Eye (tissue), 1 donor: ENCODE measurements at regions not wholly inside any gene's neighbourhood (a gene's known extent, or its start where the extent isn't known, plus 50 kb on each side); places are given as distances from the start of the nearest gene placed in this dataset.
A peak's percentile ranks its signal among the peaks of the same experiment; 100 is the strongest.
"Not testable (repeated sequence)": the region's sequence is repeated elsewhere in the genome, so short reads cannot be mapped to it uniquely, and the experiment has no call there.

Experiments
- DNase-seq: peaks from one replicate; pipeline ENCODE4 v3.0.0-alpha.2; 2015

DNA sequence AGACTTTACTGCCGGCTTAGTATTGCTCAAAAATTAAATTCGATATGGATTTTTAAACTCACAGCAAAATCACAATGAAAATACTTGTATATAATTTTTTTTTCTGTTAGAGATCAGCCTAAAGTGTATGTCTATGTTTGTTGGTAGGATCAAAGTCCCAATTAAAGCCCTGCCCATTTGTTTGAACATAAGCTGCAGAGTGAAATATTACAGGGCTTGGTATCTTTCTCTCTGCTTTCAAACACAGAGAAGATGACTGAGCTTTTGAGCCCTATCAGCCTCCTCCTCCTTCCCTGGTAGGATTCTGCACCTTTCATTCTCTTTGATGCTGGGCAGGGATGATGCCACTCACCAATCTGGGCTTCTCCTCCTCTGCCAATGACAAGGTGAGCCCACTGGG, 345.4 kb downstream of the PPP1R2C start:
- no peak for DNase-seq

DNA sequence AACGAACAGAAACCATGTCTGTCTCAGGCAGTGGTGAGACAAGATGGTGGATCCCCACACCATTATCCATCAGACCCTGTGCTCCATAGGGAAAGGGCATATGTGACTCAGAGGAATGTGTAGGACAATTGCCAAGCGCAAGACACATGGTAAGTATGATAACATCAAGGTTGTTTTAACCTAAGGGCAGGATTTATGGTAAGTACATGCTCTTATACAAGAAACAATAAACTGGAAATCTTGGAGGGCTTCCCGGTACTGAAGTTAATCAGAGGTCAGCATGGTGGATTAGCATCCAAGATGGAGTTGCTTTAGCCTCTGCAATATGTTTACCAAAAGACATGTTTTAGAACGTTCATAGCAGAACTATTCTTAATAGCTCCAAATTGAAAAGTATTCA, 355.0 kb downstream of the PPP1R2C start:
- DNase-seq = no peak

DNA sequence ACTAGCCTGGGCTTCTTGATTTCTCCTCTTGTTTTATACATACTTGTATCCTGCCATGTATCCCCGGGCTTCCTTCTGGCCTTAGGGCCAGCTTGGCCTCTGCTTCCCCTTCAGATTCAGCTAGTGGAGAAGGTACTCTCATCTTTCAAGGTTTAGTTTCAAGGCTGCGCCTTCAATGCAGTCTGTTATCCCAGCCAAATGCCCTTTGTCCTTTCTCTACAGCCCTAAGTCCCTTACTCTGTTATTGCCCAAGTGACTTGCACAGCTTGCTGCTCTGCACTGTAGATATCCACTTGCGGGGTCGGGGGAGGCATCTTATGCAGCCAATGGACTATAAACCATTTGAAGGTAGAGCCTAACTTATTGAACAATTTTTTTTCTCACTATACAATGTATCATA, 357.5 kb downstream of the PPP1R2C start:
- DNase-seq = no peak

DNA sequence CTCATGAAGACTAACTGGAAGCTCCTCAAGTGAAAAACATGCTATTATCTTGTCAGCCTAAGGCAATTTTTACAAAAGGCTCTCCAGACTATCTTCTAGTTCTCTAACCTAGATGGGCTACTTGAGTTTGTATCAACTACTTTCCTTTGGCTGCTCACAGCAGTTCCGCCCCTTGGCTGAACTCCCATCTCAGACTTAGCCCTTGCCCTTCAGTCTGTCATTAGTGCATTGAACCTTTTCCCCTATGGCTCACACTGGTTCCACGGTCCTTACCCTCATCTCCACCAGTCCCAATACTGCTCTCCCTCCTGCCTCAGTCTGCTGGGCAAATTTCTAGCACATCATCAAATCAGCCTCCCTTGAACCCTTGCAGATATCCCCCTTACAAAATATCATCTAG, 362.3 kb downstream of the PPP1R2C start:
- DNase-seq = no peak

DNA sequence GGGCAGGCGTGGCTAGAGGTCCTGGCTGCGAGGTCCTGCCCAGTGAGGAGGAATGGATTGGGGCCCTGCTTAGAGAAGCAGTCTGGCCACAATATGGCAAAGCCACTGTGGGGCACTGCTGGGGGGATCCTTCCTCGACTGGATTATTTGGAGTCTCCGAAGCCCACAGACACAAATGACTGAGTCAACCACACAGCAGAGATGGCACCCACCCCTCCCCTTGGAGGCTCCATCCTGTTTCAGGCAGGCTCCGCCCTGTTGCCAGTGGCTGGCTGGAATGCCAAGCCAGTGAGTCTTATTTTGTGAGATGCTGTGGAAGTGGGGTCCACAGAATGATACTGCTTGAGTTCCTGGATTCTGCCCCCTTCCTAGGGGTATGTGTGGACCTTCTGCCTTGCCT, 363.9 kb downstream of the PPP1R2C start:
- DNase-seq = no peak

DNA sequence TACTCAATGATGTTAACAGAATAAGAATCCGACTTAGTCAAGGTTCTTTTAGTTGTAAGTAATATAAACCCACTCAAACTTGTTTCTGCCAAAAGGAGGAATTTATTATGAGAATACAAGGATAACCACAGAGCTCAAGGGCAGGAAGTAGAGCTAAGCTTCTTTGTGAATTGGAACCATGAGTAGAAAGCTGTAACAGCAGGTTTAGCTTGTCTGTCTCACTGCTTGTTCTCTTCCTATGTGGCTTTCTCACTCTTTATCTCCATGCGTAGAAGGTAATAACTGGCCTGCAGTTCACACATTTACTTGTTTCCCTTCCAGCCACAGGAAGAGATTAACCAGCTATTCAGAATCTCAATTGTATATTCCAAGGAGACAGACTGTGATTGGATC, 378.3 kb downstream of the PPP1R2C start:
- peak; percentile 1 for DNase-seq

DNA sequence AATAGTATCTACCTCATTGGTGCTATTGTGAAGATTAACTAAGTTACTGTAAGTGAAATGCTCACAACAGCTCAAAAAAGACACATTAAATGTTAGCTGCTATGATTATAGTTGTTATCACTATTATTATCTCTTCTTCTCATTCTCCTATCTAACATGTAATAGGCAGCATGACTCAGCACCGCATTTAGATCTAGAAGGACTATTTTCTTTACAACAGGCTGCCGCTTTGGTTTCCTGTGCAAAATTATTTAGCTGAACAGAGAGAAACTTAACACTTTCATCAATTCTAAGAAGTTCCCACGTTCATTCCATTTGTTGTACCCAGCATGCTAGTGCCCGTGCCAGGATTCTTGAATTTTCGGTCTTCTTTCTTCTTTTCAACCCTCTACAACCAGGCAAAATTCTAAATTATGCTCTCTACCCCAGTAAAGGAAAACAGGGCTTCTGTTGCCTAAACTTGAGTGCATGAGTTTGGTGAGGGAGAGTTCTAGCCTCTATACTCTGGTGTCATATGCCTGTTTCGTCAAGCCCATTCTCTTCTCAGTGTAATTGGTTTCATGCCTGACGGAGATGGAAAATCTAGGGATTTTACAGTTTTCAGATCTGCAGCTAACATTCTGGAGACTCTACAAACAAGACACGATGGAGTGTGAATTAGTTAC, 378.9 kb downstream of the PPP1R2C start:
- peak; percentile 1 for DNase-seq

DNA sequence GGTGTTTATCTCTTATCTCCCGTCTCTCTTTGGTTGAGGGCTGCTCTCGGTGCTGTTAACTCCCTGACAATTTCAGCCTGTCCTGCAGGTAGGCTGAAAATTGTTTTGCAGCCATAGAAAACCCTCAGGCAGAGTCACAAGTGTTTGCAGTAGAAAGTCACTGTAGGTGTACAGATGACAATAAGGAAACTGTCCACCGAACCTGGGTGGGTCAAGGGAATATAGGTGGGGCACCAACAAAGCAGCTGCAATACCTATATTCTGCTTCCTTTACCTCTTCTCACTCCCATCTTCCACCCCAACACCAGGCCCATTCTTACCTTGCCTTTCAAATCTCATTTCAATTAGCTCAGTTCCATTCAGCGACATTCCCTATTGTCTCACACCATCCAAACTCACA, 381.8 kb downstream of the PPP1R2C start:
- DNase-seq = no peak

DNA sequence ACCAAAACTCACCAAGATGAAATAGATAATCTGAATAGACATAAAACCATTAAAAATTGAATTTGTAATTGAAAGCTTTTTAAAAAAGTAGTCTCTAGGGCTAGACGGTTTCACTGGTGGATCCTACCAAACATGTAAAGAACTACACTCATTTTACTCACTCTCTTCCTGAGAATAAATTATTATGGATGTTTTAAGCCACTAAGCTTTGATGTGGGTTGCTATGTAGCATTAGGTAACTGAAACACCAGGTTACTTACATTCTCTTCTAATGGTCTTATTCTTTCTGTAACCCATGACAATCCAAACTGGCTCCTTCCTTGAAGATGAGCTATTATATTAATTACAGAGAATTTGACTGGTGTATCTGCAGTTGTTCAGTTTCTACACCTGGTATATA, 385.1 kb downstream of the PPP1R2C start:
- DNase-seq = no peak

DNA sequence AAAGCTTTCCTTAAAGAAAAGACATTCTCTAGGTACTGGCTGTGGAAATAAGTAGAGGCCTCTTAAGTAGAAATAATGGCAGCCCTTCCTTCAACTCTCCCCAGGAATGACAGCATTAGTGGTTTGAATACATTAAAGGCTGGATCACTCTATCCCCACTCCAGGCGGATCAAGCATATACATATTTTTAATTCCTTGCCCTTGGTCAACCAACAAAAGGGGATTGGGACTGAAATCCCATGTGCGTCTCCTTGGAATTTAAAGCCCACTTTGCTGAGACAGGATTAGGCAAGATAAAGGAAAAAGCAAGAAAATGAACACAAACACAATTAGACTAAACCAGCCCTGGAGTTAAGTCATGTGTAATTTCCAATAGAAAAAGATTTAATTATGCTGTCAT, 391.3 kb downstream of the PPP1R2C start:
- DNase-seq = no peak

DNA sequence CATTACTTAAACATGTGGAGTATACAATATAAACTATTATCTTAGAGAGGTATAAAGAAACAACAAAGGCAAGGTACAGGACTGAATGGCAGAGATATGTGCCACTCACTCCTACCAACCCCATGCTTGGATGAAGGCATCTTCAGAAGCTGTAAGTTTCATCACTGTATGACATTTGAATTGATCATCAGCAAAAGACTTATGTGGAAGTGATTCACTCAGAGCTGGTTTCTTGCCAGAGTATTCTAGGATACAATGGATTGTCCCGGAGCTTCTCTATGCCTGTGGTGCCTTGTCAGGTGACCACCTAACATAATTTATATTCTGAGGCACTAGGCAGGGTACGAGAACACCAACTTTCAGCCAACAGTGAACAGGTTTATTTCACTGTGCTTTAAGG, 392.2 kb downstream of the PPP1R2C start:
- DNase-seq = no peak

DNA sequence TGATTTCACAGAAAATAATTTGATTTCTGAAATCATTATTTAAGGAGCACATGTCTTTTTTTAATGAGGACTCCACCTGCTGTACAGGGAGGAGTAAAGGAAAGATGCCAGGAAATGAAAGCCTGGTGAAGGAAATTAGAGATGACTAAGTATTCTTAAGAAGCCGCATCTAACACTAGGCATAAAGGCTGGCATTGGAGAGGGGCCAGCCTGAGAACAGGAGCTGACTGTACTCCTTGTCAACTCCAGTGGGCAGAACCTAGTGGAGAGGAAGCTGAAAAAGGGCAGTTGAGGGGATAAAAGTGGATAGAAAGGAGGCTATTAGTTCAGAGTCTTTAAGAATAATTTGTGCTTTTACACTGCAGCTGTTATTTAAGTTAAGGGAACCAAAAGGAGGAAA, 393.0 kb downstream of the PPP1R2C start:
- DNase-seq = no peak

DNA sequence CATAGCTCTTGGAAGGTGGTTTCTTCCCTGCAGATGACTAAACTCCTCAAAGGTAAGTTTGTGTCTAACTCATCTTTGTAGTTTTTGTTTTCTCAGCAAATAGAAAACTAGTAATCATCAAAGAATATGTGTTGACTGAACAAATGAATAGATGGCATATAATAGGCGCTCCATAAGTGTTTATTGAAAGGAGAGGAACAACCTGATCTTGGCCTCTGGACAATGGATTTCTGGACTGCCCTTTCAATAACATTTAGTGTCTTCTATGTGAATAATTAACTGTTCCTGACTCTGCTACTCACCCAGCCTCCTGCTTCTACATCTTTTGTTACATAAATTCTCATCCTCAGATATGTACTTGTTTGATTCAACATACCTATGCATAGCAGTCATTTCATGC, 399.1 kb downstream of the PPP1R2C start:
- DNase-seq = no peak

DNA sequence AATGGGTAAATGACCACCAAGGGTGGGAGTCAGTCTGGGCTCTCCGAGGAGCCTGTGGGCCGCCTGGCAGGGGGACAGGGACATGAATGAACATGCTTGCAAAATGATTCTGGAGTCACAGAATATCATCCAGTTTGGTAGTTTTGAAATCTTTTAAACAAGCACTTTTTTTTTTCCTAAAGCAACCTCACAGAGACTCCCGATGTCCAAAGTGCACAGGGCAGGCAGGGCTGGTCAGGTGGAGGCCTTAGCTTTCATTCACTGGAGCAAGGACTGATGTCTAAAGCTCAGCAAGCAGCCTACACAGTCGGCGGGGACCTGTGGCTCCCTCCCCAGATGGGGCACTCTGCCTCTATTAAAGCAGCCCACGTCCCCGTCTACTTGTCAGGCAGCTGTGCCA, 402.9 kb downstream of the PPP1R2C start:
- DNase-seq = no peak

DNA sequence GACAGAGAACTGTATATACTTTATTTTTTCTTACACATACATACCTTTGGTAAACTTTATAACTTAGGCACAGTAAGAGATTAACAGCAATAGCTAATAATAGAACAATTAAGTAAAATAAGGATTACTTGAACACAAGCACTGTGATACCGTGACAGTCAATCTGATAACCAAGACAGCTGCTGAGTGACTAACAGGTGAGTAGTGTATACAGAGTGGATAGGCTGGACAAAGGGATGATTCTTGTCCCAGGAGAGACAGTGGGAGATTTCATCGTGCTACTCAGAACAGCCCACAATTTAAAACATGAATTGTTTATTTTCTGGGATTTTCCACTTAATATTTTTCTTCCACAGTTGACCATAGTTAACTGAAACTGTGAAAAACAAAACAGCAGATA, 411.8 kb downstream of the PPP1R2C start:
- DNase-seq = no peak

DNA sequence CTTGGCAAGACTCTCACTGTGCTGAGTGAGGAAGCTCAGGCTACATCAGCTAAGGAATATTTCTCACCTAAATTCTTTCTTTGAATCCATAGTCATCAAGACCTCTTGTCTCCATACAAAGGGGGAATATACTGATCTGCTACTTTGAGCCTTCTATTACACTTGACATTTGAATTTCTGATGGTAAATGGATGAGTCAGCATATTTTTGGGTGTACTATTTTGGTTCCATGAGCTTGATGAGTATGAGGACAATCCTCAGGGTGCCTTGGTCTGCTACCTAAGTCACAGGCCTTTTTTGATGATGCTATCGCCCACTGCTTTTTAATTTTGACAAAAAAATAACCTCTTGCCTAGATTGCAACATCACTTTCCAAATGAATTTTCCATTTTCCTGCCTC, 415.7 kb downstream of the PPP1R2C start:
- no peak for DNase-seq

DNA sequence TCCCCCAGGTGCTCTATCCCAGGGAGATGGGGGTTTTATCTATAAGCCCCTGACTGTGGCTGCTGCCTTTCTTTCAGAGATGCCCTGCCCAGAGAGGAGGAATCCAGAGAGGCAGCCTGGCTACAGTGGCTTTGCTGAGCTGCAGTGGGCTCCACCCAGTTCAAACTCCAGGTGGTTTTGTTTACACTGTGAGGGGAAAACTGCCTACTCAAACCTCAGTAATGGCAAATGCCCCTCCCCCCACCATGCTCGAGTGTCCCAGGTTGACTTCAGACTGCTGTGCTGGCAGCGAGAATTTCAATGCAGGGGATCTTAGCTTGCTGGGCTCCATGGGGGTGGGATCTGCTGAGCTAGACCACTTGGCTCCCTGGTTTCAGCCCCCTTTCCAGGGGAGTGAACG, 419.6 kb upstream of the CASK start:
- DNase-seq = not testable (repeated sequence)
